ENCODE measurements at regions not wholly inside any gene's neighbourhood (a gene's known extent, or its start where the extent isn't known, plus 50 kb on each side); places are given as distances from the start of the nearest gene placed in this dataset.

DNA sequence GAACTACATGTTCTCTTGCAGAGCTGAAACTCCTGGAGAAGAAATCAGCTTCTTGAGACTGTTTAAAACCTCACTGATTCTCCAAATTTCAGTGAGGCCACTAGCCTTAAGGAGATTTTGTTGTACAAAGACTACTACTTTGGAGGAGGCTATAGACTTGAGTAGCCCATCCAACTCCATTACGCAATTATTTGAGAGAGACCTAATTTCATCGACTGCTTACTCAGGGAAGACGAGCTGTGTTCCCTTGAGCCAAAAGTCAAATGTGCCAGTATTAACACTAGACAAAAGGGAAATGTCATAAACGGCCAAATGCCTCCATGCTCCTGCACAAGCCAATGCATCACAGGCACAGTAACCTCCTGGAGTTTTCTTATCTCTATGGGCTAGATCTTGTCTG is 182.8 kb upstream of the SESN3 start:
- TF ChIP-seq SMC3 (IDR thresholded peaks at IDR 0.05; ENCODE audit: low read depth, low read length), result no peak
- no peak for TF ChIP-seq POLR2A (IDR thresholded peaks at IDR 0.05; ENCODE audit: low read depth, low read length)
- TF ChIP-seq, protein P1, sequence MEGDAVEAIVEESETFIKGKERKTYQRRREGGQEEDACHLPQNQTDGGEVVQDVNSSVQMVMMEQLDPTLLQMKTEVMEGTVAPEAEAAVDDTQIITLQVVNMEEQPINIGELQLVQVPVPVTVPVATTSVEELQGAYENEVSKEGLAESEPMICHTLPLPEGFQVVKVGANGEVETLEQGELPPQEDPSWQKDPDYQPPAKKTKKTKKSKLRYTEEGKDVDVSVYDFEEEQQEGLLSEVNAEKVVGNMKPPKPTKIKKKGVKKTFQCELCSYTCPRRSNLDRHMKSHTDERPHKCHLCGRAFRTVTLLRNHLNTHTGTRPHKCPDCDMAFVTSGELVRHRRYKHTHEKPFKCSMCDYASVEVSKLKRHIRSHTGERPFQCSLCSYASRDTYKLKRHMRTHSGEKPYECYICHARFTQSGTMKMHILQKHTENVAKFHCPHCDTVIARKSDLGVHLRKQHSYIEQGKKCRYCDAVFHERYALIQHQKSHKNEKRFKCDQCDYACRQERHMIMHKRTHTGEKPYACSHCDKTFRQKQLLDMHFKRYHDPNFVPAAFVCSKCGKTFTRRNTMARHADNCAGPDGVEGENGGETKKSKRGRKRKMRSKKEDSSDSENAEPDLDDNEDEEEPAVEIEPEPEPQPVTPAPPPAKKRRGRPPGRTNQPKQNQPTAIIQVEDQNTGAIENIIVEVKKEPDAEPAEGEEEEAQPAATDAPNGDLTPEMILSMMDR (conservative IDR thresholded peaks at IDR 0.05; ENCODE audit: low read depth, low read length), result no peak
- TF ChIP-seq RCOR1 (IDR thresholded peaks at IDR 0.05; ENCODE audit: insufficient replicate concordance, low read length), result no peak
- TF ChIP-seq MAFK (IDR thresholded peaks at IDR 0.05; ENCODE audit: low read depth, low read length), result no peak
- TF ChIP-seq MAZ (IDR thresholded peaks at IDR 0.05; ENCODE audit: borderline replicate concordance, low read depth, low read length), result no peak
- no peak for TF ChIP-seq MXI1 (IDR thresholded peaks at IDR 0.05; ENCODE audit: borderline replicate concordance, low read depth, low read length)
- TF ChIP-seq RFX5 (IDR thresholded peaks at IDR 0.05; ENCODE audit: low read depth, low read length), result no peak
- no peak for TF ChIP-seq CHD1 (IDR thresholded peaks at IDR 0.05; ENCODE audit: low read depth, low read length)

All from IMR-90 (cell line).